NB4 (cell line): ENCODE measurements at regions not wholly inside any gene's neighbourhood (a gene's known extent, or its start where the extent isn't known, plus 50 kb on each side); places are given as distances from the start of the nearest gene placed in this dataset.

ENCODE experiments used
- CTCF ChIP-seq: IDR thresholded peaks from one replicate; pipeline ENCODE4 v1.5.1; 2012; ENCODE audit warnings: low read depth, low read length
- MAX ChIP-seq: IDR thresholded peaks from 2 replicates; pipeline ENCODE4 v1.6.1; 2011; ENCODE audit warnings: low read depth, low read length
- POLR2A ChIP-seq: IDR thresholded peaks from 2 replicates; pipeline ENCODE4 v1.6.1; 2011; ENCODE audit warnings: mild to moderate bottlenecking; ENCODE audit not compliant: insufficient read length; ENCODE audit errors: extremely low read depth

GRCh38 chr5:54785729-54786591, 199.4 kb downstream of the ESM1 start:
- TF ChIP-seq POLR2A (no peak), CTCF (no peak), MAX (no peak)
